LNCaP clone FGC (cell line): ENCODE measurements at regions not wholly inside any gene's neighbourhood (a gene's known extent, or its start where the extent isn't known, plus 50 kb on each side); places are given as distances from the start of the nearest gene placed in this dataset.
A peak's percentile ranks its signal among the peaks of the same experiment; 100 is the strongest.

Source experiments
- DNase-seq: peaks from one replicate; pipeline ENCODE4 v3.0.0-alpha.2; 2011; ENCODE audit warnings: low read depth
- H3K4me3 ChIP-seq: 2 replicates; pipeline ENCODE4 v1.5.1; 2011; ENCODE audit warnings: mild to moderate bottlenecking, low read depth, low read length, control low read depth
- TF ChIP-seq, protein P1 (sequence below): IDR thresholded peaks from 2 replicates; pipeline ENCODE4 v1.5.1; 2012; ENCODE audit warnings: mild to moderate bottlenecking; ENCODE audit not compliant: control insufficient read depth, insufficient read depth; ENCODE audit errors: extremely low read depth

DNA sequence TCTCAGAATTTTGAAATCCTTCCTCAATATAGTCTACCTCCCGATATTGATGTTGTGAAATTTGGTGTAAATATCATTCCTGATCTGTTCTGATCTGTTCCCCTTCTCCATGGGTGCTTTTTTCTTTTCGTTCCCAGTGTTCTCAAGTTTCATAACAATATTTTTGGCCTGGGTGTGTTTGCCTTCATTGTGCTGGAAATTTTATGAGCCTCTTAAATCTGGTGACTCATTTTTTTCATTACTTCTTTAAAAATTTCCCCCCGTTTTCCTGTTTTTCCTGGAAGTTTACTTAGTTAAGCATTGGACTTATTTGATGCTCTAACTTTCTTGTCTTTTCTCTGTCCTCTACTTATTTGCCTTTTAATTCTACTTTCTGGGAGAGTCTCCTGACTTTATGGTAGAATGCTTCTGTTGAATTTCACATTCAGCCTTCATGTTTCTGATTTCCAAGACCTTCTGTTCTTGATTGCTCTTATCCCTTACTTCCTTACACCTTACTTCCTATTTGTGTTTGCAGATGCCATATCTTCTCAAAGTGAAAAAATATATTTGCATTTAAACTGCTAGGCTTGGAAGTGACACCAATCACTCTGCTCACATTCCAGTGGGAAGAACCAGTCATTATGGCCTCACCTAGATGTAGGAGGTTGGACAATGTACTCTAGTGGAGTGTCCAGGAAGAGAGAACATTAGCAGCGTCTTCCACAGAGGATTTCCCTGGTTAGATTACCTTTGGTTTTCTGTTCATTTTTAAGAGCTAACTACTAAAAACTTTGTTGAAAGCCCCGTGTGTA lies 441.9 kb downstream of the ARHGEF28 start:
- DNase-seq = peak; percentile 87
- TF ChIP-seq, protein P1, sequence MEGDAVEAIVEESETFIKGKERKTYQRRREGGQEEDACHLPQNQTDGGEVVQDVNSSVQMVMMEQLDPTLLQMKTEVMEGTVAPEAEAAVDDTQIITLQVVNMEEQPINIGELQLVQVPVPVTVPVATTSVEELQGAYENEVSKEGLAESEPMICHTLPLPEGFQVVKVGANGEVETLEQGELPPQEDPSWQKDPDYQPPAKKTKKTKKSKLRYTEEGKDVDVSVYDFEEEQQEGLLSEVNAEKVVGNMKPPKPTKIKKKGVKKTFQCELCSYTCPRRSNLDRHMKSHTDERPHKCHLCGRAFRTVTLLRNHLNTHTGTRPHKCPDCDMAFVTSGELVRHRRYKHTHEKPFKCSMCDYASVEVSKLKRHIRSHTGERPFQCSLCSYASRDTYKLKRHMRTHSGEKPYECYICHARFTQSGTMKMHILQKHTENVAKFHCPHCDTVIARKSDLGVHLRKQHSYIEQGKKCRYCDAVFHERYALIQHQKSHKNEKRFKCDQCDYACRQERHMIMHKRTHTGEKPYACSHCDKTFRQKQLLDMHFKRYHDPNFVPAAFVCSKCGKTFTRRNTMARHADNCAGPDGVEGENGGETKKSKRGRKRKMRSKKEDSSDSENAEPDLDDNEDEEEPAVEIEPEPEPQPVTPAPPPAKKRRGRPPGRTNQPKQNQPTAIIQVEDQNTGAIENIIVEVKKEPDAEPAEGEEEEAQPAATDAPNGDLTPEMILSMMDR = no peak
- no peak overlapping the region for H3K4me3 ChIP-seq

DNA sequence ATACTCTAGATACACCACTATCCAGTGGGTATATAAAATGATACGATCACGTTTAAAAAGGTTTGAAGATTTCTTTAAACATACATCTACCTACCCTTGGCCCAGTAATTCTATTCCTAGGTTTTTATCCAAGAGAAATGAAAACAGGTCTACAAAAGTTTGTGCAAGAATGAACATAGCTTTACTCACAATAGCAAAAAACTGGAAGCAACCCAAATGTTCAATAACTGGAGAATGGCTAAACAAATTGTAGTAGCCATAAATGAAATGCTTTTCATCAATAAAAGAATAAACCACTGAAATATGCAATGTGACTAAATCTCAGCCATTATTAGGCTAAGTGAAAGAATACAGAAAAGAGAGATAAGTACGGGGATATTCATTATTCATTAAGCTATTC lies 438.9 kb downstream of the ARHGEF28 start:
- H3K4me3 ChIP-seq = no peak overlapping the region
- TF ChIP-seq, protein P1 = no peak
- no peak for DNase-seq

DNA sequence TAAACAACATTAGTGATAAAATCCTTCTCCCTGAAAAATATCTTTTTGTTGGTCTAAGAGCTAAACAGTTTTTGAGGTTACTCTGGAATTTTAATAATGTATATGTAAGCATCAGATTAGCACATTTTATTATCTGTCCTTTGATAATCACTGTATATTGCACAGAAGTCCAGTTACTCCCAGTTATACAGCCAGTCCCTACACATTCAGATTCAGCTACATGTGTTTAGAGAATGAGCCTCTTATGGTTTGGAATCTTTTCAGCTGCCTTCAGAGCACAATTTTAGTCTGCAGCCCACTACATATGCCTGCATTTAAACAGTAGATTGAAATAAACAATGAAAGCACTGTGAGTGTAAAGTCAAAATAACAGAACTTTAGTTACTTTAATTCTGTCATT lies 438.2 kb downstream of the ARHGEF28 start:
- H3K4me3 ChIP-seq = no peak overlapping the region
- no peak for DNase-seq
- TF ChIP-seq, protein P1 = no peak

- H3K4me3 ChIP-seq = no peak overlapping the region
- DNase-seq = no peak
Measured at GRCh38 chr5:74063821-74064220, 437.8 kb downstream of the ARHGEF28 start.

DNA sequence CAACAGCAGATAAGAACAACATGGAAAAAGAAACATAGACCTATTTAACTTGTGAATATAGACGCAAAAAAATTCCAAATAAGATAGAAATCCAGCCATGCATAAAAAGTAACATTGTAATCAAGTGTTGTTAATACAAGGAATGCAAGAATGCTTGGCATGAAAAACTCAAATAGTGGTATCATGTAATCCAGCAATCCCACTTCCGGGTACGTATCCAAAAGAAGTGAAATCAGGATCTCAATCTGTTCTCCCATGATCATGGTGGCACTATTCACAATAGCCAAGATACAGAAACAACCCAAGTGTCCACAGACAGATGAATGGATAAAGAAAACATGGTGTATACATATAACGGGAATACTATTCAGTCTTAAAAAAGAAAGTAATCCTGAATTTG lies 437.4 kb downstream of the ARHGEF28 start:
- H3K4me3 ChIP-seq = no peak overlapping the region

More at GRCh38 chr5:74063821-74064220, 437.8 kb downstream of the ARHGEF28 start:
- TF ChIP-seq, protein P1 = no peak

DNA sequence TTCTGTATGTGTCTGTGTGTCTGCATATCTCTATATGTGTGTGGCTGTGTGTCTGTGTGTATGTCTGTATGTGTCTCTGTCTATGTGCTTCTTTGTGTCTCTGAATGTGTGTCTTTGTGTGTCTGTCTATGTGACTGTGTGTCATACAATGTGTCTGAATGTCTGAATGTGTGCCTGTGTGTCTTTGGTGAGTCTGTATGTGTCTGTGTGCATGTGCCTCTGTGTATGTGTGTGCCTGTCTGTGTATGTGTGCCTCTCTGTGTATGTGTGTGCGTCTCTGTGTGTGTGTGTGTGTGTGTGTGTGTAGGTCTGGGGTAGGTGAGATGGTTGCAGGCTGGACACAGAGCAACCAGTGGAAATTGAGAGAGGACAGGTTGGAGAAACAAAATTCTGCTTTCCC lies 435.3 kb downstream of the ARHGEF28 start:
- H3K4me3 ChIP-seq = no peak overlapping the region
- DNase-seq = no peak

More for the DNA sequence above, 437.4 kb downstream of the ARHGEF28 start:
- TF ChIP-seq, protein P1 = no peak
- no peak for DNase-seq

More for the DNA sequence above, 435.3 kb downstream of the ARHGEF28 start:
- TF ChIP-seq, protein P1 = no peak
